HepG2 (cell line): ENCODE measurements at regions not wholly inside any gene's neighbourhood (a gene's known extent, or its start where the extent isn't known, plus 50 kb on each side); places are given as distances from the start of the nearest gene placed in this dataset.

Experiments
- ATAC-seq: fragments of 200-7000 bp; cut with Tn5 transposase; 3 replicates; pipeline ENCODE4 v1.9.1; 2020; ENCODE audit warnings: mild to moderate bottlenecking, moderate library complexity
- BruUV-seq: library from RNA; stranded (reverse); fragments of 400-500 nt; replicated peaks from 2 replicates; lab custom pipeline; 2021; lab: Mats Ljungman, UMichigan
- CTCF ChIA-PET: fragments of 300-600 bp; formaldehyde crosslinking; extraction: SDS; loops from one replicate; lab custom pipeline; 2021; ENCODE audit warnings: low total read pairs, inconsistent platforms, low intra/inter-chr PET ratio; lab: Yijun Ruan, JAX
- POLR2A ChIA-PET: fragments of 350-600 bp; sonication (Branson Sonifier 250); formaldehyde crosslinking; loops from one replicate; lab custom pipeline; 2020; ENCODE audit warnings: antibody characterized with exemption, inconsistent platforms; lab: Yijun Ruan, JAX
- DNase-seq: peaks from one replicate; pipeline ENCODE4 v3.0.0-alpha.2; 2015; ENCODE audit warnings: low spot score
- FAIRE-seq: peaks from 3 replicates; lab custom pipeline; 2011; peaks lifted over from hg19 to GRCh38; lab: Jason Lieb, UNC
- H2AFZ ChIP-seq: one replicate; pipeline ENCODE4 v1.6.1; 2011; ENCODE audit warnings: low read length, inconsistent platforms
- H3K27ac ChIP-seq: fragments of 300-600 bp; 3 replicates; pipeline ENCODE4 v1.8.0; 2011; ENCODE audit warnings: mixed run types, mild to moderate bottlenecking, mixed read lengths, low read length, inconsistent platforms; ENCODE audit not compliant: insufficient read depth; ENCODE audit errors: extremely low read length
- H3K27me3 ChIP-seq, 2 experiments: fragments of 200-600 bp in 1 of 2; 2 replicates in 1 of 2; 3 replicates in 1 of 2; pipeline versions ENCODE4 v1.6.0 to v1.8.0; 2011; ENCODE audit warnings: low read length in 2 of 2, mild to moderate bottlenecking in 2 of 2, moderate library complexity in 2 of 2, inconsistent platforms in 1 of 2; ENCODE audit not compliant: insufficient read depth in 2 of 2, control insufficient read depth in 1 of 2
- H3K36me3 ChIP-seq, 2 experiments: fragments of 200-600 bp in 1 of 2; replicated peaks in 1 of 2; 2 replicates in 1 of 2; 3 replicates in 1 of 2; pipeline versions ENCODE4 v1.5.1 to v1.8.0; 2011; ENCODE audit warnings: low read length in 2 of 2, inconsistent platforms in 1 of 2; ENCODE audit not compliant: insufficient read depth in 2 of 2, control insufficient read depth in 1 of 2
- H3K4me1 ChIP-seq: 2 replicates; pipeline ENCODE4 v1.5.1; 2012; ENCODE audit warnings: low read length, inconsistent platforms; ENCODE audit not compliant: insufficient read depth
- H3K4me2 ChIP-seq: 2 replicates; pipeline ENCODE4 v1.6.0; 2011; ENCODE audit warnings: low read depth, low read length, inconsistent platforms
- H3K4me3 ChIP-seq, 3 experiments: fragments of 200-600 bp in 1 of 3; sonication (generic), shearing (Covaris generic) in 1 of 3; replicated peaks in 1 of 3; 2 replicates each; pipeline ENCODE4 v1.5.1; 2011 to 2016; ENCODE audit warnings: low read length in 3 of 3, inconsistent platforms in 2 of 3, low read depth in 2 of 3, mild to moderate bottlenecking in 2 of 3, control low read depth in 1 of 3, mixed read lengths in 1 of 3; ENCODE audit not compliant: insufficient read depth in 1 of 3
- H3K79me2 ChIP-seq: one replicate; pipeline ENCODE4 v1.6.1; 2011; ENCODE audit warnings: low read length, inconsistent platforms; ENCODE audit not compliant: insufficient read depth
- H3K9ac ChIP-seq: 2 replicates; pipeline ENCODE4 v1.6.0; 2011; ENCODE audit warnings: mild to moderate bottlenecking, low read depth, low read length, inconsistent platforms; ENCODE audit not compliant: insufficient read depth
- H3K9me3 ChIP-seq: 2 replicates; pipeline ENCODE4 v1.5.1; 2012; ENCODE audit warnings: mild to moderate bottlenecking, low read length
- H4K20me1 ChIP-seq: 2 replicates; pipeline ENCODE4 v1.6.0; 2011; ENCODE audit warnings: inconsistent platforms, mild to moderate bottlenecking, low read length, moderate library complexity; ENCODE audit not compliant: insufficient read depth
- BATF2 ChIP-seq: sonication (generic); formaldehyde crosslinking; IDR thresholded peaks from 2 replicates; pipeline ENCODE4 v1.8.0; 2022; ENCODE audit warnings: mild to moderate bottlenecking, missing genetic modification reagents, moderate library complexity
- CERS6 ChIP-seq: sonication (generic); formaldehyde crosslinking; IDR thresholded peaks from 2 replicates; pipeline ENCODE4 v1.5.0; 2020; ENCODE audit warnings: missing genetic modification reagents
- MED1 ChIP-seq: sonication (generic); formaldehyde crosslinking; IDR thresholded peaks from 2 replicates; pipeline ENCODE4 v1.4.0; 2020; ENCODE audit warnings: missing genetic modification reagents
- SIX4 ChIP-seq: sonication (generic); formaldehyde crosslinking; IDR thresholded peaks from 2 replicates; pipeline ENCODE4 v1.4.0; 2020; ENCODE audit warnings: missing genetic modification reagents
- TBX2 ChIP-seq: sonication (generic); formaldehyde crosslinking; IDR thresholded peaks from 2 replicates; pipeline ENCODE4 v1.5.0; 2020; ENCODE audit warnings: missing genetic modification reagents, mild to moderate bottlenecking, borderline replicate concordance
- ZBTB1 ChIP-seq: sonication (generic); formaldehyde crosslinking; IDR thresholded peaks from 2 replicates; pipeline ENCODE4 v1.4.0; 2020; ENCODE audit warnings: missing genetic modification reagents, borderline replicate concordance
- ZBTB2 ChIP-seq: sonication (generic); formaldehyde crosslinking; IDR thresholded peaks from 2 replicates; pipeline ENCODE4 v1.8.0; 2022; ENCODE audit warnings: low read depth, missing genetic modification reagents
- ZNF17 ChIP-seq: sonication (generic); formaldehyde crosslinking; IDR thresholded peaks from 2 replicates; pipeline ENCODE4 v1.5.0; 2020; ENCODE audit warnings: mild to moderate bottlenecking, missing genetic modification reagents
- ZNF296 ChIP-seq: sonication (generic); formaldehyde crosslinking; conservative IDR thresholded peaks from 2 replicates; pipeline ENCODE4 v1.5.0; 2020; ENCODE audit warnings: mild to moderate bottlenecking, missing genetic modification reagents
- ZNF503 ChIP-seq: sonication (generic); formaldehyde crosslinking; IDR thresholded peaks from 2 replicates; pipeline ENCODE4 v1.4.0; 2020; ENCODE audit warnings: missing genetic modification reagents
- ZNF576 ChIP-seq: sonication (generic); formaldehyde crosslinking; IDR thresholded peaks from 2 replicates; pipeline ENCODE4 v1.4.0; 2020; ENCODE audit warnings: mild to moderate bottlenecking, missing genetic modification reagents
- ZNF646 ChIP-seq: sonication (generic); formaldehyde crosslinking; IDR thresholded peaks from 2 replicates; pipeline ENCODE4 v1.9.0; 2021; ENCODE audit warnings: mild to moderate bottlenecking, missing genetic modification reagents
- WGBS: methylation state at CpG from one replicate; pipeline ENCODE4 v1.1.6; 2017; ENCODE audit warnings: low lambda C conversion rate; 5-methylcytosine and 5-hydroxymethylcytosine counted together
- in situ Hi-C: cut with HindIII; loops from 2 replicates; pipeline ENCODE4 v1.10.0; 2017; ENCODE audit warnings: low pct_unique_long_range_greater_than_20kb; ENCODE audit not compliant: extremely low pct_ligation_motif_present
- intact Hi-C: fragments of 100-400 bp; cut with micrococcal nuclease; formaldehyde crosslinking; loops from one replicate; pipeline ENCODE4 v1.10.0; 2022; ENCODE audit not compliant: unreplicated experiment

GRCh38 chr1:201639826-201640225 lies 100.9 kb downstream of the NAV1 start (continued):
- TF ChIP-seq ZBTB1 = no peak
- TF ChIP-seq ZNF17 (CRISPR knock-in tag) = no peak

- ATAC-seq = no peak
- TF ChIP-seq CERS6 (CRISPR knock-in tag) = no peak
- no peak for TF ChIP-seq ZNF646
- TF ChIP-seq MED1 (CRISPR knock-in tag) = no peak
- no peak for TF ChIP-seq SIX4 (CRISPR knock-in tag)
- TF ChIP-seq BATF2 (CRISPR knock-in tag) = no peak
- no peak for TF ChIP-seq ZNF296 (CRISPR knock-in tag)
- TF ChIP-seq TBX2 = no peak
- TF ChIP-seq ZNF503 (CRISPR knock-in tag) = no peak
- no peak for TF ChIP-seq ZNF576
- TF ChIP-seq ZBTB2 = no peak
These were observed 101.7 kb downstream of the NAV1 start for GRCh38 chr1:201640624-201641023.

More at GRCh38 chr1:201640624-201641023, 101.7 kb downstream of the NAV1 start:
- no peaks in the 10 kb centered on the region for H4K20me1 ChIP-seq
- H3K4me1 ChIP-seq = no peaks in the 10 kb centered on the region
- no peak overlapping the region for H2AFZ ChIP-seq
- H3K79me2 ChIP-seq = no peaks in the 10 kb centered on the region
- ChIA-PET CTCF (no interaction called here), POLR2A (no interaction called here)
- in situ Hi-C loops = no loop called here
- no peak for FAIRE-seq
- H3K9me3 ChIP-seq = no peaks in the 10 kb centered on the region
- H3K4me3 ChIP-seq = no peak overlapping the region
- no peak overlapping the region for H3K4me2 ChIP-seq
- 17% methylated on average over 6 of the region's 6 CpGs for WGBS
- H3K27me3 ChIP-seq = peaks cover 1 to 13% of the 10 kb centered on the region in 2 experiments; a peak in 3 of 5 replicates
- BruUV-seq = no TSS peak
- DNase-seq = no peak
- H3K9ac ChIP-seq = no peak overlapping the region
- H3K27ac ChIP-seq = no peak overlapping the region
- intact Hi-C loops = no loop called here
- H3K36me3 ChIP-seq = no peaks in the 10 kb centered on the region
